DND-41 (cell line): ENCODE measurements at regions not wholly inside any gene's neighbourhood (a gene's known extent, or its start where the extent isn't known, plus 50 kb on each side); places are given as distances from the start of the nearest gene placed in this dataset.

ENCODE experiments used
- ATAC-seq: fragments of 200-7000 bp; cut with Tn5 transposase; 3 replicates; pipeline ENCODE4 v1.9.1; 2021; ENCODE audit warnings: low read depth; ENCODE audit not compliant: insufficient read depth
- DNase-seq: peaks from one replicate; pipeline ENCODE4 v3.0.0-alpha.2; 2020
- H2AFZ ChIP-seq: 2 replicates; pipeline ENCODE4 v1.6.0; 2012; ENCODE audit warnings: low read depth, low read length
- H3K27ac ChIP-seq: 2 replicates; pipeline ENCODE4 v1.5.1; 2012; ENCODE audit warnings: low read length, inconsistent platforms
- H3K27me3 ChIP-seq: fragments of 200-600 bp; sonication (generic); 2 replicates; pipeline ENCODE4 v1.6.0; 2012; ENCODE audit warnings: low read length, mild to moderate bottlenecking, inconsistent platforms; ENCODE audit not compliant: insufficient read depth, poor library complexity
- H3K36me3 ChIP-seq: 2 replicates; pipeline ENCODE4 v1.5.1; 2012; ENCODE audit warnings: low read length, inconsistent platforms; ENCODE audit not compliant: insufficient read depth
- H3K4me1 ChIP-seq: 2 replicates; pipeline ENCODE4 v1.5.1; 2012; ENCODE audit warnings: mild to moderate bottlenecking, low read length; ENCODE audit not compliant: insufficient read depth
- H3K4me2 ChIP-seq: 2 replicates; pipeline ENCODE4 v1.6.0; 2012; ENCODE audit warnings: mild to moderate bottlenecking, moderate library complexity, low read length, inconsistent platforms; ENCODE audit not compliant: insufficient read depth
- H3K4me3 ChIP-seq, 2 experiments: fragments of 200-600 bp in 1 of 2; shearing (Covaris generic) in 1 of 2; 2 replicates each; pipeline ENCODE4 v1.5.1; 2012 to 2016; ENCODE audit warnings: inconsistent platforms in 2 of 2, low read length in 2 of 2, mild to moderate bottlenecking in 2 of 2, low read depth in 1 of 2, moderate library complexity in 1 of 2
- H3K79me2 ChIP-seq: 2 replicates; pipeline ENCODE4 v1.6.0; 2012; ENCODE audit warnings: low read length, inconsistent platforms; ENCODE audit not compliant: insufficient read depth
- H3K9ac ChIP-seq: 2 replicates; pipeline ENCODE4 v1.6.0; 2012; ENCODE audit warnings: low read depth, mild to moderate bottlenecking, inconsistent platforms, low read length, moderate library complexity
- H3K9me3 ChIP-seq: 2 replicates; pipeline ENCODE4 v1.5.1; 2012; ENCODE audit warnings: low read length, moderate library complexity, mild to moderate bottlenecking, inconsistent platforms; ENCODE audit not compliant: insufficient read depth, severe bottlenecking
- H4K20me1 ChIP-seq: 2 replicates; pipeline ENCODE4 v1.6.0; 2012; ENCODE audit warnings: low read length; ENCODE audit not compliant: insufficient read depth
- CTCF ChIP-seq: IDR thresholded peaks from 2 replicates; pipeline ENCODE4 v1.5.1; 2012; ENCODE audit warnings: borderline replicate concordance, low read length, moderate library complexity, mild to moderate bottlenecking; ENCODE audit not compliant: poor library complexity, severe bottlenecking; ENCODE audit errors: extremely low read depth
- EZH2 ChIP-seq: IDR thresholded peaks from 3 replicates; pipeline ENCODE4 v1.6.1; 2012; ENCODE audit warnings: borderline replicate concordance, low read depth, mild to moderate bottlenecking, moderate library complexity, low read length, inconsistent platforms; ENCODE audit not compliant: severe bottlenecking

- no peak for ATAC-seq
Observed at GRCh38 chr2:75288760-75289159, 89.4 kb upstream of the TACR1 start.

GRCh38 chr2:75287624-75288316 is 88.5 kb upstream of the TACR1 start:
- Histone ChIP-seq H3K9me3 (no peaks in the 10 kb centered on the region), H3K27ac (no peak overlapping the region), H3K36me3 (no peaks in the 10 kb centered on the region), H3K4me1 (no peaks in the 10 kb centered on the region), H3K79me2 (no peaks in the 10 kb centered on the region), H3K4me3 (no peak overlapping the region), H4K20me1 (no peaks in the 10 kb centered on the region), H3K4me2 (no peak overlapping the region), H2AFZ (no peak overlapping the region), H3K27me3 (no peaks in the 10 kb centered on the region), H3K9ac (no peak overlapping the region)
- TF ChIP-seq EZH2 (no peak), CTCF (no peak)
- DNase-seq (no peak), ATAC-seq (no peak)

More at GRCh38 chr2:75288760-75289159, 89.4 kb upstream of the TACR1 start:
- no peaks in the 10 kb centered on the region for H3K36me3 ChIP-seq
- no peak overlapping the region for H3K4me3 ChIP-seq
- no peaks in the 10 kb centered on the region for H3K9me3 ChIP-seq
- DNase-seq = no peak
- H3K4me1 ChIP-seq = no peaks in the 10 kb centered on the region
- no peak overlapping the region for H3K27ac ChIP-seq
- no peaks in the 10 kb centered on the region for H3K79me2 ChIP-seq
- H2AFZ ChIP-seq = no peak overlapping the region
- TF ChIP-seq EZH2 (no peak), CTCF (no peak)
- no peaks in the 10 kb centered on the region for H4K20me1 ChIP-seq
- no peaks in the 10 kb centered on the region for H3K27me3 ChIP-seq
- no peak overlapping the region for H3K9ac ChIP-seq
- H3K4me2 ChIP-seq = no peak overlapping the region

GRCh38 chr2:75284345-75284744 is 85.0 kb upstream of the TACR1 start:
- TF ChIP-seq EZH2 (no peak), CTCF (no peak)
- no peak overlapping the region for H3K9ac ChIP-seq
- no peak overlapping the region for H3K4me3 ChIP-seq
- H3K9me3 ChIP-seq = no peaks in the 10 kb centered on the region
- no peak overlapping the region for H2AFZ ChIP-seq
- no peak for DNase-seq
- no peaks in the 10 kb centered on the region for H3K36me3 ChIP-seq
- no peak overlapping the region for H3K4me2 ChIP-seq
- no peak overlapping the region for H3K27ac ChIP-seq
- no peaks in the 10 kb centered on the region for H3K4me1 ChIP-seq
- H4K20me1 ChIP-seq = no peaks in the 10 kb centered on the region
- no peak for ATAC-seq
- no peaks in the 10 kb centered on the region for H3K27me3 ChIP-seq
- no peaks in the 10 kb centered on the region for H3K79me2 ChIP-seq
